WERI-Rb-1 (cell line): ENCODE measurements at regions not wholly inside any gene's neighbourhood (a gene's known extent, or its start where the extent isn't known, plus 50 kb on each side); places are given as distances from the start of the nearest gene placed in this dataset.
A peak's percentile ranks its signal among the peaks of the same experiment; 100 is the strongest.
"Not testable (repeated sequence)": the region's sequence is repeated elsewhere in the genome, so short reads cannot be mapped to it uniquely, and the experiment has no call there.

Experiments used
- DNase-seq: peaks from one replicate; pipeline ENCODE4 v3.0.0-alpha.2; 2020
- H3K27ac ChIP-seq: fragments of 250-450 bp; sonication (Bioruptor Pico); 2 replicates; pipeline ENCODE4 v1.5.1; 2020; ENCODE audit warnings: mild to moderate bottlenecking, moderate library complexity
- H3K27me3 ChIP-seq: fragments of 250-450 bp; sonication (Bioruptor Pico); 2 replicates; pipeline ENCODE4 v1.5.1; 2021; ENCODE audit warnings: mild to moderate bottlenecking, low read depth, moderate library complexity; ENCODE audit not compliant: insufficient read depth, severe bottlenecking
- H3K36me3 ChIP-seq: fragments of 250-450 bp; sonication (Bioruptor Pico); 2 replicates; pipeline ENCODE4 v1.5.1; 2020; ENCODE audit warnings: mild to moderate bottlenecking, moderate library complexity
- H3K4me3 ChIP-seq: 2 replicates; pipeline ENCODE4 v1.5.1; 2011; ENCODE audit warnings: low read depth, mild to moderate bottlenecking, control low read depth, low read length
- H3K9me3 ChIP-seq: fragments of 250-450 bp; sonication (Bioruptor Pico); 2 replicates; pipeline ENCODE4 v1.5.1; 2021; ENCODE audit warnings: mild to moderate bottlenecking, moderate library complexity; ENCODE audit not compliant: severe bottlenecking
- TF ChIP-seq, protein P1 (sequence below): IDR thresholded peaks from 2 replicates; pipeline ENCODE4 v1.5.1; 2011; ENCODE audit warnings: low read depth, mild to moderate bottlenecking, control low read depth, inconsistent platforms, low read length

DNA sequence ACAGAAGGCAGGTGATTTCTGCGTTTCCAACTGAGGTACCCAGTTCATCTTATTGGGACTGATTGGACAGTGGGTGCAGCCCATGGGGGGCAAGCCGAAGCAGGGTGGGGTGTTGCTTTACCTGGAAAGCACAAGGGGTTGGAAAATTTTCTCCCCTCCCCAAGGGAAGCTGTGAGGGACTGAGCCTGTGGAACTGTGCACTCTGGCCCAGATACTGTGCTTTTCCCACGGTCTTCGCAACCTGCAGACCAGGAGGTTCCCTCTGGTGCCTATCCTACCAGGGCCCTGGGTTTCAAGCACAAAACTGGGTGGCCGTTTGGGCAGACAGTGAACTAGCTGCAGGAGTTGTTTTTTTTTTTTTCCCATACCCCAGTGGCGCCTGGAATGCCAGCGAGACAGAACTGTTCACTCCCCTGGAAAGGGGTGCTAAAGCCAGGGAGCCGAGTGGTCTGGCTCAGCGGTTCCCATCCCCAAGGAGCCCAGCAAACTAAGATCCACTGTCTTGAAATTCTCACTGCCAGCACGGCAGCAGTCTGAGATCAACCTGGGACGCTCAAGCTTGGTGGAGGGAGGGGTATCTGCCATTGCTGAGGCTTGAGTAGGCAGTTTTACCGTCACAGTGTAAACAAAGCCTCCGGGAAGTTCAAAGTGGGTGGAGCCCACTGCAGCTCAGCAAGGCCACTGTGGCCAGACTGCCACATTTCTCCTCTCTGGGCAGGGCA is 97.2 kb downstream of the JRKL start:
- Histone ChIP-seq H3K9me3 (no peaks in the 10 kb centered on the region), H3K4me3 (no peak overlapping the region), H3K36me3 (no peaks in the 10 kb centered on the region), H3K27ac (no peak overlapping the region), H3K27me3 (no peaks in the 10 kb centered on the region)
- DNase-seq = peak; percentile 24
- TF ChIP-seq, protein P1, sequence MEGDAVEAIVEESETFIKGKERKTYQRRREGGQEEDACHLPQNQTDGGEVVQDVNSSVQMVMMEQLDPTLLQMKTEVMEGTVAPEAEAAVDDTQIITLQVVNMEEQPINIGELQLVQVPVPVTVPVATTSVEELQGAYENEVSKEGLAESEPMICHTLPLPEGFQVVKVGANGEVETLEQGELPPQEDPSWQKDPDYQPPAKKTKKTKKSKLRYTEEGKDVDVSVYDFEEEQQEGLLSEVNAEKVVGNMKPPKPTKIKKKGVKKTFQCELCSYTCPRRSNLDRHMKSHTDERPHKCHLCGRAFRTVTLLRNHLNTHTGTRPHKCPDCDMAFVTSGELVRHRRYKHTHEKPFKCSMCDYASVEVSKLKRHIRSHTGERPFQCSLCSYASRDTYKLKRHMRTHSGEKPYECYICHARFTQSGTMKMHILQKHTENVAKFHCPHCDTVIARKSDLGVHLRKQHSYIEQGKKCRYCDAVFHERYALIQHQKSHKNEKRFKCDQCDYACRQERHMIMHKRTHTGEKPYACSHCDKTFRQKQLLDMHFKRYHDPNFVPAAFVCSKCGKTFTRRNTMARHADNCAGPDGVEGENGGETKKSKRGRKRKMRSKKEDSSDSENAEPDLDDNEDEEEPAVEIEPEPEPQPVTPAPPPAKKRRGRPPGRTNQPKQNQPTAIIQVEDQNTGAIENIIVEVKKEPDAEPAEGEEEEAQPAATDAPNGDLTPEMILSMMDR = no peak

DNA sequence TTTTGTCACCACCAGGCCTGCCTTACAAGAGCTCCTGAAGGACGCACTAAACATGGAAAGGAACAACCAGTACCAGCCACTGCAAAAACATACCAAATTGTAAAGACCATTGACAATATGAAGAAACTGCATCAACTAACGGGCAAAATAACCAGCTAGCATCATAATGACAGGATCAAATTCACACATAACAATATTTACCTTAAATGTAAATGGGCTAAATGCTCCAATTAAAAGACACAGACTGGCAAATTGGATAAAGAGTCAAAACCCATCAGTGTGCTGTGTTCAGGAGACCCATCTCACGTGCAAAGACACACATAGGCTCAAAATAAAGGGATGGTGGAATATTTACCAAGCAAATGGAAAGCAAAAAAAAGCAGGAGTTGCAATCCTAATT is 99.1 kb downstream of the JRKL start:
- H3K36me3 ChIP-seq, H3K27me3 ChIP-seq, H3K4me3 ChIP-seq, H3K9me3 ChIP-seq, H3K27ac ChIP-seq, DNase-seq: not testable (repeated sequence)

DNA sequence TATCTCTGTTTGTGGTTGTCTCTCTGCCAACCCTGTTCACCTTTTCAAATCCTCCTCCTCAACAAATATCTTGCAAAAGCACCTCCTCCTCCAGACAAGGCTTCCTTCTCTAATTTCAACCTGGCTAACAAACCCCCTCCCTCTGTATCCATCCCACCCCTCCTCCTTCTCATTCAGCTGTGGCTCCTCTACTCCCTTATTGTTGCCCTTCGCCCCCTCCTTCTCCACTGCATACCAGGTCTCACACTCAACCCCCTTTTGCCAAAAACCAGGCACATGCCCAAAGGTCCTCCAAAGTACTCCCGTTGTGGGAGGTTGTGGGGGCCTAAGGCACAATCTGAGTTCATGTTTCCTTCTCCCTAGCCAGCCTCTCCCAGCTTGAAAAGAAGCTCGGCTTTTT is 110.6 kb downstream of the JRKL start:
- Histone ChIP-seq H3K36me3 (no peaks in the 10 kb centered on the region), H3K9me3 (no peaks in the 10 kb centered on the region), H3K4me3 (no peak overlapping the region), H3K27me3 (no peaks in the 10 kb centered on the region), H3K27ac (no peak overlapping the region)
- DNase-seq = no peak
- TF ChIP-seq, protein P1 = no peak

DNA sequence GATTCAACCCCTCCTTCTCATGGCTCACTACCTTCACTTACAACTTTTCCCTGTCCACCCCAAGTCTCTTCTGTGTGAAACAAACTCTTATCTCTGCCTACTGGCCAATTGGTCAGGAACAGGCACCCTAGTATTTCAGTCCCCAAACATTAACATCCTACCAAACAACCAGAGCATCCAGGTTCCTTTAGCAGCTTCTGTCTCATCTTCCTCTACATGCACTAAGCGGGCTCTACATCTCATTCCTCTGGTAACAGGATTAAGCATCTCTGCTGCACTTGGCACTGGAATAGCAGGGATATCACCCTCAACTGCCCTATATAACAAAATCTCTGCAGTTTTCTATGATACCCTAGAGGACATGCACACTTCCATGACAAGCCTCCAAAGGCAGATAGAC is 116.2 kb downstream of the JRKL start:
- Histone ChIP-seq H3K27ac (no peak overlapping the region), H3K36me3 (no peaks in the 10 kb centered on the region)

DNA sequence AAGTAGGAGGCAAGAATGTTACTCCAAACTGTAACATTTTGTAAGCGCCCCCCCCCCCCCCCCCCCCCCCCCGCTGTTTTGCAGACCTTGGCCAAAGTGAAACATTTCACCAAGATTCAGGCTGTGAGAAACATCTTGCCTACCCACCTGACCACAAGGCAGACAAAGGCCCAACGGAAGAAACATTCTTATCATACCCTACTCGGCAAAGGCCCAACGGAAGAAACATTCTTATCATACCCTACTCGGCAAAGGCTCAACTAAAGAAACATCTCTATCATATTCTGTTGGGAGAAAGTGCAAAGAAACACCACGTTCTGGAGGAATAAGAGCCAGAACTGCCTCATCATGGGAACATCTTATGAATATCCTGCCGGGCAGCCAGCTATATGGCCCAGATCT is 117.1 kb downstream of the JRKL start:
- H3K27me3 ChIP-seq = no peaks in the 10 kb centered on the region
- H3K4me3 ChIP-seq = no peak overlapping the region
- H3K9me3 ChIP-seq = no peaks in the 10 kb centered on the region
- H3K27ac ChIP-seq = no peak overlapping the region
- H3K36me3 ChIP-seq = no peaks in the 10 kb centered on the region
- DNase-seq = no peak
- TF ChIP-seq, protein P1 = no peak

More for the DNA sequence above, 116.2 kb downstream of the JRKL start:
- DNase-seq = no peak
- TF ChIP-seq, protein P1 = no peak
- no peaks in the 10 kb centered on the region for H3K27me3 ChIP-seq
- H3K9me3 ChIP-seq = no peaks in the 10 kb centered on the region
- H3K4me3 ChIP-seq = no peak overlapping the region

DNA sequence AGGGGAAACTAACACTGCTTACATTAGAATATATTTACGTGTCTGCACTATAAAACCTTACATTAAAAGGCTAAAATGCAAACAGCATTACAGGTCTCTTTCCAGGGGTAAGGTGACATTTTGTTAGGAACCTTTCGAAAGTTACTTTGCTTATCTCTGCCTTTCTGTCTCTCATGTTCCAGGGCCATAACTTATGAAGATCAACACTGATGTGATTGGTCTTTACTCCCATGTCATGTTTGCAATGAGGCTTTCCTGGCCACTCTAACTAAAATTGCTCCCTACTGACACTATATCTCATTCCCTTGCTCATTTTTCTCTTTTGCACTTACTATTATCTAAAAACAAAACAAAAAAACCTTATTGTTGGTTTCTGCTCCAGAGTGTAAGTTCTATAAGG is 119.0 kb downstream of the JRKL start:
- no peak overlapping the region for H3K4me3 ChIP-seq
- no peak for DNase-seq
- no peak overlapping the region for H3K27ac ChIP-seq
- H3K9me3 ChIP-seq = no peaks in the 10 kb centered on the region
- TF ChIP-seq, protein P1 = no peak
- no peaks in the 10 kb centered on the region for H3K27me3 ChIP-seq
- no peaks in the 10 kb centered on the region for H3K36me3 ChIP-seq
